ENCODE measurements at regions not wholly inside any gene's neighbourhood (a gene's known extent, or its start where the extent isn't known, plus 50 kb on each side); places are given as distances from the start of the nearest gene placed in this dataset.

- BruUV-seq (replicated peaks) = no TSS peak
- Histone ChIP-seq H3K9me3 (ENCODE audit: control insufficient read depth in 1 of 2, insufficient read depth in 1 of 2, low read depth in 1 of 2, low read length in 2 of 2) (no peaks in the 10 kb centered on the region), H2AFZ (ENCODE audit: low read depth, low read length, poor library complexity, severe bottlenecking) (no peak overlapping the region), H3K4me3 (replicated peaks in 1 of 2; ENCODE audit: low read depth in 1 of 2, low read length in 2 of 2) (no peak overlapping the region), H3K4me1 (ENCODE audit: control insufficient read depth in 1 of 2, insufficient read depth in 2 of 2, low read length in 2 of 2) (no peaks in the 10 kb centered on the region), H3K9me2 (ENCODE audit: insufficient read depth) (no peaks in the 10 kb centered on the region), H3K4me2 (ENCODE audit: low read length) (no peak overlapping the region), H3K36me3 (ENCODE audit: control insufficient read depth in 1 of 2, insufficient read depth in 2 of 2, low read length in 2 of 2) (no peaks in the 10 kb centered on the region), H4K20me1 (ENCODE audit: insufficient read depth) (no peaks in the 10 kb centered on the region), H3K79me2 (ENCODE audit: insufficient read depth, low read length) (no peaks in the 10 kb centered on the region), H3K27me3 (ENCODE audit: insufficient read depth, low read length) (no peaks in the 10 kb centered on the region), H3K9ac (ENCODE audit: low read length) (no peak overlapping the region), H3K27ac (ENCODE audit: low read depth, low read length) (no peak overlapping the region)
- TF ChIP-seq EGR1 (IDR thresholded peaks at IDR 0.05; ENCODE audit: low read depth) (no peak), TCF7L2 (IDR thresholded peaks at IDR 0.05; ENCODE audit: borderline replicate concordance, extremely low read depth, insufficient read depth, insufficient read length) (no peak), POLR2AphosphoS5 (IDR thresholded peaks at IDR 0.05; ENCODE audit: low read depth, low read length) (no peak), SP1 (IDR thresholded peaks at IDR 0.05; ENCODE audit: low read depth) (no peak), ZFX (IDR thresholded peaks at IDR 0.05) (no peak)
- ChIA-PET CTCF (no interaction called here), POLR2A (no interaction called here), RAD21 (ENCODE audit: low non-redundant PET in 1 of 2, low total read pairs in 2 of 2, uncharacterized antibody in 2 of 2, unreplicated experiment in 2 of 2) (no interaction called here)
- intact Hi-C loops (cut with micrococcal nuclease) = no loop called here
- ATAC-seq (no peak), DNase-seq (ENCODE audit: low read depth, low spot score) (no peak)
These were observed 158.1 kb upstream of the MAST4 start for GRCh38 chr5:66438087-66438486.

DNA sequence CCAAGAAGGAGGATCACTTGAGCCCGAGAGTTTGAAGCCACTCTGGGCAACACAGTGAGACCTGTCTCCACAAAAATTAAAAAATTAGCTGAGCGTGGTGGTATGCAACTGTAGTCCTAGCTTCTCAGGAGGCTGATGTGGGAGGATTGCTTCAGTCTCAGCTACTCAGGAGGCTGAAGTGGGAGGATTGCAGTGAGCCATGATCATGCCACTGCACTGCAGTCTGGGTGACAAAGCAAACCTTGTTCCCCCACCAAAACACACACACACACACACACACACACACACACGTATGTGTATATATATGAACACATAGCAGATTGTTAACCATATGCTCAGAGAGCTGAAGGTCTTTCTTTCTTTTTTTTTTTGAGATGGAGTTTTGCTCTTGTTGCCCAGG lies 157.5 kb upstream of the MAST4 start:
- H3K4me1 ChIP-seq (ENCODE audit: control insufficient read depth in 1 of 2, insufficient read depth in 2 of 2, low read length in 2 of 2) = no peaks in the 10 kb centered on the region
- BruUV-seq (replicated peaks) = no TSS peak
- no peak overlapping the region for H3K4me3 ChIP-seq (replicated peaks in 1 of 2; ENCODE audit: low read depth in 1 of 2, low read length in 2 of 2)
- H3K4me2 ChIP-seq (ENCODE audit: low read length) = no peak overlapping the region
- H3K9ac ChIP-seq (ENCODE audit: low read length) = no peak overlapping the region
- POLR2A ChIA-PET = no interaction called here
- intact Hi-C loops (cut with micrococcal nuclease) = no loop called here
- H3K9me3 ChIP-seq (ENCODE audit: control insufficient read depth in 1 of 2, insufficient read depth in 1 of 2, low read depth in 1 of 2, low read length in 2 of 2) = no peaks in the 10 kb centered on the region
- TF ChIP-seq SP1 (IDR thresholded peaks at IDR 0.05; ENCODE audit: low read depth) (no peak), MAX (IDR thresholded peaks at IDR 0.05) (no peak), EGR1 (IDR thresholded peaks at IDR 0.05; ENCODE audit: low read depth) (no peak), EZH2phosphoT487 (IDR thresholded peaks at IDR 0.05; ENCODE audit: borderline replicate concordance) (no peak), POLR2A (IDR thresholded peaks at IDR 0.05; ENCODE audit: borderline replicate concordance, extremely low read depth, insufficient read depth, insufficient read length) (no peak), YY1 (IDR thresholded peaks at IDR 0.05; ENCODE audit: extremely low read depth, insufficient replicate concordance, low read depth, low read length) (no peak), SRF (IDR thresholded peaks at IDR 0.05; ENCODE audit: low read depth) (no peak), TCF7L2 (IDR thresholded peaks at IDR 0.05; ENCODE audit: borderline replicate concordance, extremely low read depth, insufficient read depth, insufficient read length) (no peak)
- TF ChIP-seq, protein P1, sequence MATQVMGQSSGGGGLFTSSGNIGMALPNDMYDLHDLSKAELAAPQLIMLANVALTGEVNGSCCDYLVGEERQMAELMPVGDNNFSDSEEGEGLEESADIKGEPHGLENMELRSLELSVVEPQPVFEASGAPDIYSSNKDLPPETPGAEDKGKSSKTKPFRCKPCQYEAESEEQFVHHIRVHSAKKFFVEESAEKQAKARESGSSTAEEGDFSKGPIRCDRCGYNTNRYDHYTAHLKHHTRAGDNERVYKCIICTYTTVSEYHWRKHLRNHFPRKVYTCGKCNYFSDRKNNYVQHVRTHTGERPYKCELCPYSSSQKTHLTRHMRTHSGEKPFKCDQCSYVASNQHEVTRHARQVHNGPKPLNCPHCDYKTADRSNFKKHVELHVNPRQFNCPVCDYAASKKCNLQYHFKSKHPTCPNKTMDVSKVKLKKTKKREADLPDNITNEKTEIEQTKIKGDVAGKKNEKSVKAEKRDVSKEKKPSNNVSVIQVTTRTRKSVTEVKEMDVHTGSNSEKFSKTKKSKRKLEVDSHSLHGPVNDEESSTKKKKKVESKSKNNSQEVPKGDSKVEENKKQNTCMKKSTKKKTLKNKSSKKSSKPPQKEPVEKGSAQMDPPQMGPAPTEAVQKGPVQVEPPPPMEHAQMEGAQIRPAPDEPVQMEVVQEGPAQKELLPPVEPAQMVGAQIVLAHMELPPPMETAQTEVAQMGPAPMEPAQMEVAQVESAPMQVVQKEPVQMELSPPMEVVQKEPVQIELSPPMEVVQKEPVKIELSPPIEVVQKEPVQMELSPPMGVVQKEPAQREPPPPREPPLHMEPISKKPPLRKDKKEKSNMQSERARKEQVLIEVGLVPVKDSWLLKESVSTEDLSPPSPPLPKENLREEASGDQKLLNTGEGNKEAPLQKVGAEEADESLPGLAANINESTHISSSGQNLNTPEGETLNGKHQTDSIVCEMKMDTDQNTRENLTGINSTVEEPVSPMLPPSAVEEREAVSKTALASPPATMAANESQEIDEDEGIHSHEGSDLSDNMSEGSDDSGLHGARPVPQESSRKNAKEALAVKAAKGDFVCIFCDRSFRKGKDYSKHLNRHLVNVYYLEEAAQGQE (IDR thresholded peaks at IDR 0.05; ENCODE audit: low read depth) = no peak
- CTCF ChIA-PET = no interaction called here
- DNase-seq (ENCODE audit: low read depth, low spot score) (no peak), ATAC-seq (no peak)
- H2AFZ ChIP-seq (ENCODE audit: low read depth, low read length, poor library complexity, severe bottlenecking) = no peak overlapping the region
- H4K20me1 ChIP-seq (ENCODE audit: insufficient read depth) = no peaks in the 10 kb centered on the region
- RAD21 ChIA-PET (ENCODE audit: low non-redundant PET in 1 of 2, low total read pairs in 2 of 2, uncharacterized antibody in 2 of 2, unreplicated experiment in 2 of 2) = no interaction called here
- H3K36me3 ChIP-seq (ENCODE audit: control insufficient read depth in 1 of 2, insufficient read depth in 2 of 2, low read length in 2 of 2) = no peaks in the 10 kb centered on the region
- H3K27ac ChIP-seq (ENCODE audit: low read depth, low read length) = no peak overlapping the region
- no peaks in the 10 kb centered on the region for H3K27me3 ChIP-seq (ENCODE audit: insufficient read depth, low read length)
- no peaks in the 10 kb centered on the region for H3K79me2 ChIP-seq (ENCODE audit: insufficient read depth, low read length)
- no peaks in the 10 kb centered on the region for H3K9me2 ChIP-seq (ENCODE audit: insufficient read depth)
